K562 (cell line): ENCODE measurements at regions not wholly inside any gene's neighbourhood (a gene's known extent, or its start where the extent isn't known, plus 50 kb on each side); places are given as distances from the start of the nearest gene placed in this dataset.

ENCODE experiments used
- ATAC-seq: fragments of 200-7000 bp; cut with Tn5 transposase; 3 replicates; pipeline ENCODE4 v1.9.1; 2020; ENCODE audit warnings: moderate library complexity
- BruUV-seq: library from RNA; stranded (reverse); fragments of 400-500 nt; replicated peaks from 2 replicates; lab custom pipeline; 2021; lab: Mats Ljungman, UMichigan
- CTCF ChIA-PET: fragments of 300-600 bp; formaldehyde crosslinking; extraction: SDS; loops from one replicate; lab custom pipeline; 2021; ENCODE audit warnings: low intra/inter-chr PET ratio; lab: Yijun Ruan, JAX
- POLR2A ChIA-PET: fragments of 300-600, 350-650 bp; sonication (Branson Sonifier 250); formaldehyde crosslinking; extraction: SDS; loops from one replicate; lab custom pipeline; 2021; ENCODE audit warnings: antibody characterized with exemption, inconsistent platforms; lab: Yijun Ruan, JAX
- DNase-seq, 4 experiments: peaks; one replicate each; pipeline versions ENCODE4 v3.0.0 to v3.0.0-alpha.2; 2011 to 2018; ENCODE audit warnings: low spot score in 3 of 4, mixed read lengths in 3 of 4; ENCODE audit errors: extremely low read depth in 1 of 4
- FAIRE-seq: peaks from 2 replicates; lab custom pipeline; 2011; peaks lifted over from hg19 to GRCh38; lab: Jason Lieb, UNC
- H2AFZ ChIP-seq: 2 replicates; pipeline ENCODE4 v1.6.0; 2011; ENCODE audit warnings: low read depth, low read length, control low read depth, inconsistent platforms
- H3K27ac ChIP-seq: fragments of 200-600 bp; 3 replicates; pipeline ENCODE4 v1.8.0; 2011; ENCODE audit warnings: low read depth, mild to moderate bottlenecking, control low read depth, inconsistent platforms, low read length, moderate library complexity, mixed read lengths; ENCODE audit errors: extremely low read depth
- H3K27me3 ChIP-seq, 2 experiments: fragments of 300-600 bp in 1 of 2; 2 replicates in 1 of 2; 3 replicates in 1 of 2; pipeline versions ENCODE4 v1.6.0 to v1.8.0; 2011; ENCODE audit warnings: inconsistent platforms in 2 of 2, low read length in 2 of 2, mild to moderate bottlenecking in 1 of 2, mixed read lengths in 1 of 2, moderate library complexity in 1 of 2; ENCODE audit not compliant: control insufficient read depth in 2 of 2, insufficient read depth in 2 of 2
- H3K36me3 ChIP-seq: fragments of 300-600 bp; 3 replicates; pipeline ENCODE4 v1.8.0; 2011; ENCODE audit warnings: mild to moderate bottlenecking, low read length, inconsistent platforms; ENCODE audit not compliant: control insufficient read depth, insufficient read depth
- H3K4me1 ChIP-seq, 2 experiments: fragments of 200-600 bp in 1 of 2; replicated peaks in 1 of 2; 2 replicates in 1 of 2; 3 replicates in 1 of 2; pipeline versions ENCODE4 v1.5.1 to v1.8.0; 2011; ENCODE audit warnings: inconsistent platforms in 2 of 2, low read length in 2 of 2, mild to moderate bottlenecking in 1 of 2, mixed read lengths in 1 of 2, moderate library complexity in 1 of 2; ENCODE audit not compliant: control insufficient read depth in 2 of 2, insufficient read depth in 2 of 2
- H3K4me2 ChIP-seq: 2 replicates; pipeline ENCODE4 v1.6.1; 2011; ENCODE audit warnings: low read length, control low read depth, inconsistent platforms, mixed read lengths; ENCODE audit not compliant: insufficient read depth
- H3K4me3 ChIP-seq: fragments of 200-600 bp; sonication (generic), shearing (Covaris generic); 2 replicates; pipeline ENCODE4 v1.5.1; 2016; ENCODE audit warnings: control low read depth, inconsistent platforms
- H3K79me2 ChIP-seq: fragments of 200-600 bp; 3 replicates; pipeline ENCODE4 v1.8.0; 2011; ENCODE audit warnings: low read length, inconsistent platforms; ENCODE audit not compliant: control insufficient read depth, insufficient read depth
- H3K9ac ChIP-seq, 2 experiments: 2 replicates each; pipeline versions ENCODE4 v1.6.0 to v1.6.1; 2011; ENCODE audit warnings: low read depth in 2 of 2, low read length in 2 of 2, control low read depth in 1 of 2, inconsistent platforms in 1 of 2, mild to moderate bottlenecking in 1 of 2, mixed read lengths in 1 of 2; ENCODE audit not compliant: insufficient read depth in 1 of 2
- H3K9me1 ChIP-seq: one replicate; pipeline ENCODE4 v1.6.0; 2011; ENCODE audit warnings: inconsistent platforms, mild to moderate bottlenecking, low read length, moderate library complexity; ENCODE audit not compliant: control insufficient read depth, insufficient read depth
- H3K9me3 ChIP-seq: replicated peaks from 2 replicates; pipeline ENCODE4 v1.5.1; 2011; ENCODE audit warnings: low read depth, low read length, inconsistent platforms; ENCODE audit not compliant: control insufficient read depth, insufficient read depth
- H4K20me1 ChIP-seq: replicated peaks from 2 replicates; pipeline ENCODE4 v1.6.1; 2011; ENCODE audit warnings: low read length, inconsistent platforms, mixed read lengths; ENCODE audit not compliant: control insufficient read depth, insufficient read depth
- CBFA2T2 ChIP-seq: fragments of 450-650 bp; conservative IDR thresholded peaks from 2 replicates; pipeline ENCODE4 v1.6.1; 2017; ENCODE audit warnings: mild to moderate bottlenecking
- ETV5 ChIP-seq: sonication (generic); formaldehyde crosslinking; IDR thresholded peaks from 2 replicates; pipeline ENCODE4 v1.4.0; 2020; ENCODE audit warnings: low read depth, mild to moderate bottlenecking, missing genetic modification reagents
- L3MBTL2 ChIP-seq: fragments of 450-650 bp; IDR thresholded peaks from 2 replicates; pipeline ENCODE4 v1.6.1; 2016; ENCODE audit warnings: mild to moderate bottlenecking, moderate library complexity
- PHB ChIP-seq: fragments of 250-450 bp; sonication (Bioruptor Pico); IDR thresholded peaks from 2 replicates; pipeline ENCODE4 v1.5.0; 2021
- POU5F1 ChIP-seq: fragments of 150-350 bp; IDR thresholded peaks from 2 replicates; pipeline ENCODE4 v1.6.1; 2014; ENCODE audit warnings: borderline replicate concordance, low read length, low read depth, mild to moderate bottlenecking; ENCODE audit not compliant: partially characterized antibody
- RAD21 ChIP-seq, 2 experiments: fragments of 250-450 bp in 1 of 2; fragments of 450-650 bp in 1 of 2; sonication (Bioruptor Pico) in 1 of 2; formaldehyde crosslinking in 1 of 2; IDR thresholded peaks in 1 of 2; conservative IDR thresholded peaks in 1 of 2; 2 replicates each; pipeline versions ENCODE4 v1.4.0 to v1.8.0; 2020 to 2022; ENCODE audit warnings: mild to moderate bottlenecking in 2 of 2, moderate library complexity in 1 of 2
- SMAD1 ChIP-seq: fragments of 150-350 bp; IDR thresholded peaks from 2 replicates; pipeline ENCODE4 v1.6.1; 2014; ENCODE audit warnings: low read length, low read depth; ENCODE audit not compliant: partially characterized antibody
- TRIM24 ChIP-seq, 2 experiments: fragments of 450-650 bp; IDR thresholded peaks; 2 replicates each; pipeline ENCODE4 v1.6.1; 2016
- ZNF224 ChIP-seq: sonication (generic); formaldehyde crosslinking; IDR thresholded peaks from 2 replicates; pipeline ENCODE4 v1.8.0; 2022; ENCODE audit warnings: mild to moderate bottlenecking, missing genetic modification reagents
- WGBS: fragments of 100-300 bp; shearing (Covaris generic); methylation state at CpG from one replicate; pipeline ENCODE4 v1.1.6; 2016; ENCODE audit warnings: low coverage, mixed read lengths; ENCODE audit not compliant: insufficient coverage; ENCODE audit errors: missing lambda C conversion rate; 5-methylcytosine and 5-hydroxymethylcytosine counted together
- in situ Hi-C: fragments of 300-500 bp; cut with MboI; formaldehyde crosslinking; loops from 4 replicates; pipeline ENCODE4 v1.15.0; 2018; ENCODE audit warnings: inconsistent platforms, mixed read lengths
- intact Hi-C: fragments of 100-400 bp; cut with micrococcal nuclease; formaldehyde crosslinking; loops from 2 replicates; pipeline ENCODE4 v1.14.2; 2022
- TF ChIP-seq, protein P1 (sequence below), 2 experiments: fragments of 450-650 bp in 1 of 2; sonication (generic) in 1 of 2; formaldehyde crosslinking; conservative IDR thresholded peaks; 2 replicates each; pipeline versions ENCODE4 v1.4.0 to v1.8.1; 2020 to 2022; ENCODE audit warnings: mild to moderate bottlenecking in 1 of 2, missing genetic modification reagents in 1 of 2
- TF ChIP-seq, protein P2 (sequence below), 3 experiments: IDR thresholded peaks in 2 of 3; conservative IDR thresholded peaks in 1 of 3; 2 replicates each; pipeline ENCODE4 v1.5.1; 2011 to 2012; ENCODE audit warnings: low read length in 3 of 3, mild to moderate bottlenecking in 3 of 3, control low read depth in 2 of 3, improper control_type of control experiment in 1 of 3, inconsistent platforms in 1 of 3, low read depth in 1 of 3, mixed read lengths in 1 of 3, moderate library complexity in 1 of 3; ENCODE audit not compliant: insufficient read depth in 2 of 3

DNA sequence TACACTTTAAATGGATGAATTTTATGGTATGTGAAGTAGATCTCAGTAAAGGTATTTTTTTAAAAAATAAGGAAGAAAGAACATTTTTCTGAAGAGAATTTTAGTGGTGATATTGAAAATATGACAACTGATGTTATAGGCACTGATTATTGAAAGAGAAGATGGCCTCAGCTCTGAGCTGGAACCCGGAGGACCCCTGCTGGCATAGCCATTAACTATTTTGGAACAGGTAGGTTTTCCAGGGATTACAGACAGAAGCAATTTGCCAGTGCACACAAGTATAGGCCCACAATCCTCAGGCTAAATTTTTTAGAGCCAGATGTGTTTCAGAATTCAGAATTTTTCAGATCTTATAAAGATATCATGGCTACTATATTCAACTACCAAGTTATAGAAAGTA, 315.9 kb upstream of the GPR149 start:
- Histone ChIP-seq H3K9ac (no peak overlapping the region), H3K4me3 (no peak overlapping the region), H3K27me3 (no peaks in the 10 kb centered on the region), H3K9me1 (no peaks in the 10 kb centered on the region), H2AFZ (no peak overlapping the region), H3K36me3 (no peaks in the 10 kb centered on the region), H4K20me1 (no peaks in the 10 kb centered on the region), H3K4me1 (no peaks in the 10 kb centered on the region; a peak in 2 of 5 replicates), H3K27ac (no peak overlapping the region), H3K9me3 (no peaks in the 10 kb centered on the region), H3K4me2 (no peak overlapping the region), H3K79me2 (no peaks in the 10 kb centered on the region)
- no peak for FAIRE-seq
- ATAC-seq: no peak
- in situ Hi-C loops (no loop called here), intact Hi-C loops (no loop called here)
- ChIA-PET POLR2A (no interaction called here), CTCF (no interaction called here)
- no TSS peak for BruUV-seq
- peak in 1 of 4 experiments; percentile 12 for DNase-seq
- TF ChIP-seq CBFA2T2: no peak
- TF ChIP-seq L3MBTL2: no peak
- TF ChIP-seq, protein P1, sequence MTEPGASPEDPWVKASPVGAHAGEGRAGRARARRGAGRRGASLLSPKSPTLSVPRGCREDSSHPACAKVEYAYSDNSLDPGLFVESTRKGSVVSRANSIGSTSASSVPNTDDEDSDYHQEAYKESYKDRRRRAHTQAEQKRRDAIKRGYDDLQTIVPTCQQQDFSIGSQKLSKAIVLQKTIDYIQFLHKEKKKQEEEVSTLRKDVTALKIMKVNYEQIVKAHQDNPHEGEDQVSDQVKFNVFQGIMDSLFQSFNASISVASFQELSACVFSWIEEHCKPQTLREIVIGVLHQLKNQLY (CRISPR knock-in tag; conservative IDR thresholded peaks at IDR 0.05): no peak
- TF ChIP-seq TRIM24 (IDR thresholded peaks at IDR 0.05): no peak
- TF ChIP-seq, protein P2, sequence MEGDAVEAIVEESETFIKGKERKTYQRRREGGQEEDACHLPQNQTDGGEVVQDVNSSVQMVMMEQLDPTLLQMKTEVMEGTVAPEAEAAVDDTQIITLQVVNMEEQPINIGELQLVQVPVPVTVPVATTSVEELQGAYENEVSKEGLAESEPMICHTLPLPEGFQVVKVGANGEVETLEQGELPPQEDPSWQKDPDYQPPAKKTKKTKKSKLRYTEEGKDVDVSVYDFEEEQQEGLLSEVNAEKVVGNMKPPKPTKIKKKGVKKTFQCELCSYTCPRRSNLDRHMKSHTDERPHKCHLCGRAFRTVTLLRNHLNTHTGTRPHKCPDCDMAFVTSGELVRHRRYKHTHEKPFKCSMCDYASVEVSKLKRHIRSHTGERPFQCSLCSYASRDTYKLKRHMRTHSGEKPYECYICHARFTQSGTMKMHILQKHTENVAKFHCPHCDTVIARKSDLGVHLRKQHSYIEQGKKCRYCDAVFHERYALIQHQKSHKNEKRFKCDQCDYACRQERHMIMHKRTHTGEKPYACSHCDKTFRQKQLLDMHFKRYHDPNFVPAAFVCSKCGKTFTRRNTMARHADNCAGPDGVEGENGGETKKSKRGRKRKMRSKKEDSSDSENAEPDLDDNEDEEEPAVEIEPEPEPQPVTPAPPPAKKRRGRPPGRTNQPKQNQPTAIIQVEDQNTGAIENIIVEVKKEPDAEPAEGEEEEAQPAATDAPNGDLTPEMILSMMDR (IDR thresholded peaks at IDR 0.05 in 2 of 3, conservative IDR thresholded peaks at IDR 0.05 in 1 of 3; ENCODE audit: insufficient read depth in 2 of 3, low read depth in 1 of 3, low read length in 3 of 3): peak; percentile 19 to 32 (median 27); a peak in 3 of 6 replicates
- TF ChIP-seq PHB: no peak
- no peak for TF ChIP-seq POU5F1
- TF ChIP-seq RAD21 (CRISPR knock-in tag; conservative IDR thresholded peaks at IDR 0.05 in 1 of 2, IDR thresholded peaks at IDR 0.05 in 1 of 2): peak in 1 of 2 experiments; percentile 45; a peak in 2 of 4 replicates
- TF ChIP-seq ZNF224: no peak
- TF ChIP-seq ETV5: no peak
- no peak for TF ChIP-seq SMAD1
- WGBS: 0% methylated on average over 1 of the region's 1 CpG
